ENCODE measurements at regions not wholly inside any gene's neighbourhood (a gene's known extent, or its start where the extent isn't known, plus 50 kb on each side); places are given as distances from the start of the nearest gene placed in this dataset.

DNA sequence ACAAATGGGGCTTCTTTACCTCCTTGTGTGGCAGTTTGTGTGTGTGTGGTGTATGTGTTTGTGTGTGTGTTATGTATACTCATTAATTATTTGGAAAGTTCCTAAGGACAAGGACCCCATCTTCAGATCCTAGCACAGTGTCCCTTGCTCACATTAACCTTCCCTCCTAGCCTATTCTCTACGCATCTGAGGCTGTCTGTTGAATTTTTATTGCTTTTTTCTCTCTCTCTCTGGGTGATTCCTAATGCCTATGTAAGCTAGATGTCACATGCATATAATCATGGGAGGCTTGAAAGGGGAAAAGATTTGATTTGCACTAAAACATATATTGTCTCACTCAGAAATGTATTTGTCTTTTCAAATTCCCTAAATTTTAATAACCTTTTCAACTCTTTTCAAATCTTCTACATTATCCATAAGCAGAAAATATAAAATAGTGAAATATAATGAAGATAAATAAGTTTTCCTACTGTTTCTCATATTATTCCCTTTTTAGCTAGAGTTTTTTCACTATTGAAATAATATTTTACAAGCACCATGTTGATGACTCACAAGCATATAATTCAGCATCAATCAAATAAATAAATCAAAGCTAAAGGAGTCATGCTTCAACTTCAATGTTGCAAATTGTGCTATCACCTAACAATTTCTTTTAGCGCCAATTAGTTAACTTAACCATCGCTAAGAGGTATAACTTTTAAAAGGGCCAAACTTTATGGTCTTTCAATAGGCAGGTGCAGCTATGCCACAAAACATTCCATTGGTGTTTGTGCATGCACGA, 199.0 kb upstream of the ERBB4 start:
- 81% methylated on average over 4 of the region's 4 CpGs for WGBS (ENCODE audit: low lambda C conversion rate, missing lambda C conversion rate)
- no peak for DNase-seq (ENCODE audit: low spot score)
- H4K20me1 ChIP-seq (ENCODE audit: insufficient read depth, poor library complexity, severe bottlenecking) = no peaks in the 10 kb centered on the region
- H3K9me2 ChIP-seq (replicated peaks; ENCODE audit: insufficient read depth) = no peaks in the 10 kb centered on the region
- no peaks in the 10 kb centered on the region for H3K36me3 ChIP-seq (replicated peaks; ENCODE audit: insufficient read depth, low read depth)
- H3K79me2 ChIP-seq = no peaks in the 10 kb centered on the region
- no peaks in the 10 kb centered on the region for H3K9me3 ChIP-seq (ENCODE audit: low read depth)
- H3K27me3 ChIP-seq = no peaks in the 10 kb centered on the region
- H3K4me3 ChIP-seq = no peak overlapping the region
- H2AFZ ChIP-seq = no peak overlapping the region
- H3K4me1 ChIP-seq (ENCODE audit: insufficient read depth) = peaks cover 3% of the 10 kb centered on the region
- TF ChIP-seq EZH2 (IDR thresholded peaks at IDR 0.05; ENCODE audit: borderline replicate concordance) (no peak), EZH2phosphoT487 (IDR thresholded peaks at IDR 0.05; ENCODE audit: low read depth, severe bottlenecking, unreplicated experiment) (no peak)
- TF ChIP-seq, protein P1, sequence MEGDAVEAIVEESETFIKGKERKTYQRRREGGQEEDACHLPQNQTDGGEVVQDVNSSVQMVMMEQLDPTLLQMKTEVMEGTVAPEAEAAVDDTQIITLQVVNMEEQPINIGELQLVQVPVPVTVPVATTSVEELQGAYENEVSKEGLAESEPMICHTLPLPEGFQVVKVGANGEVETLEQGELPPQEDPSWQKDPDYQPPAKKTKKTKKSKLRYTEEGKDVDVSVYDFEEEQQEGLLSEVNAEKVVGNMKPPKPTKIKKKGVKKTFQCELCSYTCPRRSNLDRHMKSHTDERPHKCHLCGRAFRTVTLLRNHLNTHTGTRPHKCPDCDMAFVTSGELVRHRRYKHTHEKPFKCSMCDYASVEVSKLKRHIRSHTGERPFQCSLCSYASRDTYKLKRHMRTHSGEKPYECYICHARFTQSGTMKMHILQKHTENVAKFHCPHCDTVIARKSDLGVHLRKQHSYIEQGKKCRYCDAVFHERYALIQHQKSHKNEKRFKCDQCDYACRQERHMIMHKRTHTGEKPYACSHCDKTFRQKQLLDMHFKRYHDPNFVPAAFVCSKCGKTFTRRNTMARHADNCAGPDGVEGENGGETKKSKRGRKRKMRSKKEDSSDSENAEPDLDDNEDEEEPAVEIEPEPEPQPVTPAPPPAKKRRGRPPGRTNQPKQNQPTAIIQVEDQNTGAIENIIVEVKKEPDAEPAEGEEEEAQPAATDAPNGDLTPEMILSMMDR (IDR thresholded peaks at IDR 0.05; ENCODE audit: poor library complexity) = no peak
- no peak overlapping the region for H3K4me2 ChIP-seq
- H3K27ac ChIP-seq = peak overlapping the region; percentile 36

DNA sequence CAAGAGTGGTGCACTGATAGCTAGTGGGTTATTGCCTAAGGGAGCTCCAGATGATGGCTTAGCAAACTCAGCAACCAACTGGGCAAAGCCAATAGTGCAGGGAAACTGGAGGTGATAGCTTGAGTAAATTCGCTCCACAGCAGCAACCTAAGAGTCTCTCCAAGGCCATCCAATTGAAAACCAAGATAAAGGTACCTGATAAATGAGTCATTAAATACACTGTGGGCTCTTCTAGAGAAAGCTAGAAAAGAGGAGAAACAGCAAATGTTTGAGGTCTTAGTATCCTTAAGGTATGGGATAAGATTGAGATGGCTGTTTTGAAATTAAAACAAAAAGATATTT, 197.8 kb upstream of the ERBB4 start:
- Histone ChIP-seq H2AFZ (no peak overlapping the region), H3K4me1 (ENCODE audit: insufficient read depth) (peaks cover 3% of the 10 kb centered on the region), H3K79me2 (no peaks in the 10 kb centered on the region), H3K9me2 (replicated peaks; ENCODE audit: insufficient read depth) (no peaks in the 10 kb centered on the region), H3K27me3 (no peaks in the 10 kb centered on the region), H3K27ac (peak overlapping the region; percentile 60), H3K36me3 (replicated peaks; ENCODE audit: insufficient read depth, low read depth) (no peaks in the 10 kb centered on the region), H4K20me1 (ENCODE audit: insufficient read depth, poor library complexity, severe bottlenecking) (no peaks in the 10 kb centered on the region), H3K9me3 (ENCODE audit: low read depth) (no peaks in the 10 kb centered on the region), H3K4me2 (no peak overlapping the region), H3K4me3 (no peak overlapping the region)
- no peak for TF ChIP-seq EZH2phosphoT487 (IDR thresholded peaks at IDR 0.05; ENCODE audit: low read depth, severe bottlenecking, unreplicated experiment)
- peak; percentile 45 for DNase-seq (ENCODE audit: low spot score)
- WGBS (ENCODE audit: low lambda C conversion rate, missing lambda C conversion rate) = 65% methylated on average over 1 of the region's 1 CpG

DNA sequence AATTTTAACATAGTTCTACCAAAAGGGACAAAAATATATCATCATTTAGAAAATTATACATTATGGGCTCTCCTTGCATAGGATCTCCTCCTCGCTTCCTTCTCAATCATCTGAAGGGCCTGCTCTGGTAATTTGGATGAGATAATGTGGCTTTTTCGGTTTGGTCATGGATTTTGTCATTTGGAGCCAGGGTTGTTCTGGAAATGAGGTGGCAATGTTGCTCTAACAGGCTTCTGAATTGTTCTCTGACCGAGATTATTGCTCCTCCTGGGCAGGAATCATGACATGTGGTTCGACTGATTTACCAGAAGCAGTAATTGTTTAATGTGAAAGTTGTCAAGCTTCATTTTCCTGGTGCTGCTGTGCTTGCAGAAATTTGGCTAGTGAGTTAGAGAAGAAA, 194.7 kb upstream of the ERBB4 start:
- Histone ChIP-seq H3K36me3 (replicated peaks; ENCODE audit: insufficient read depth, low read depth) (no peaks in the 10 kb centered on the region), H3K79me2 (no peaks in the 10 kb centered on the region), H3K27ac (no peak overlapping the region), H3K4me3 (no peak overlapping the region), H3K9me2 (replicated peaks; ENCODE audit: insufficient read depth) (no peaks in the 10 kb centered on the region), H3K4me2 (no peak overlapping the region), H4K20me1 (ENCODE audit: insufficient read depth, poor library complexity, severe bottlenecking) (no peaks in the 10 kb centered on the region), H3K27me3 (no peaks in the 10 kb centered on the region), H3K4me1 (ENCODE audit: insufficient read depth) (peaks cover 3% of the 10 kb centered on the region), H2AFZ (no peak overlapping the region), H3K9me3 (ENCODE audit: low read depth) (no peaks in the 10 kb centered on the region)
- 85% methylated on average over 4 of the region's 4 CpGs for WGBS (ENCODE audit: low lambda C conversion rate, missing lambda C conversion rate)
- DNase-seq (ENCODE audit: low spot score) = no peak
- TF ChIP-seq EZH2 (IDR thresholded peaks at IDR 0.05; ENCODE audit: borderline replicate concordance) (no peak), EZH2phosphoT487 (IDR thresholded peaks at IDR 0.05; ENCODE audit: low read depth, severe bottlenecking, unreplicated experiment) (no peak)
- TF ChIP-seq, protein P1 (IDR thresholded peaks at IDR 0.05; ENCODE audit: poor library complexity) = no peak

DNA sequence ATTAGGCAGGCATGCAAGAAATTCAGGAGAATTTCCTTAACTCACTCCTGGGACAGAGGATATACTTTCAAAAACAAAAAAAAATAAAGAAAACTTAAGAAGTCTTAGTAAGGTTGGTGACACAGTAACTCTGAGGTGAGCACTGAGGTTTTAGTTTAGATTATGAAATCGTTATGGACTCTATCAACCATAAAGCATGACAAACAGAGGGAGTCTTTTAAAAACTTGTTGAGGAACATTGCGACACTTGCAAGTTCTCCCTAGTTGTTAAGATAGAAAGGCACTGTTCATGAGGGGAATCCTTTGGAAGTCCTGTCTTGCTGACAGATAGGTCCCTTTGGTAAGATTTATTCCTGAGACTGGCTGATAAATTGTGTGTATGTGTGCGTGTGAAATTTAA, 194.3 kb upstream of the ERBB4 start:
- Histone ChIP-seq H3K79me2 (no peaks in the 10 kb centered on the region), H4K20me1 (ENCODE audit: insufficient read depth, poor library complexity, severe bottlenecking) (no peaks in the 10 kb centered on the region), H3K9me2 (replicated peaks; ENCODE audit: insufficient read depth) (no peaks in the 10 kb centered on the region), H3K4me1 (ENCODE audit: insufficient read depth) (peaks cover 3% of the 10 kb centered on the region), H3K4me3 (no peak overlapping the region), H3K27me3 (no peaks in the 10 kb centered on the region), H3K27ac (no peak overlapping the region), H3K9me3 (ENCODE audit: low read depth) (no peaks in the 10 kb centered on the region), H3K36me3 (replicated peaks; ENCODE audit: insufficient read depth, low read depth) (no peaks in the 10 kb centered on the region), H3K4me2 (no peak overlapping the region), H2AFZ (no peak overlapping the region)
- 94% methylated on average over 3 of the region's 3 CpGs for WGBS (ENCODE audit: low lambda C conversion rate, missing lambda C conversion rate)
- DNase-seq (ENCODE audit: low spot score) = no peak
- TF ChIP-seq, protein P1 (IDR thresholded peaks at IDR 0.05; ENCODE audit: poor library complexity) = no peak
- no peak for TF ChIP-seq EZH2 (IDR thresholded peaks at IDR 0.05; ENCODE audit: borderline replicate concordance)
- no peak for TF ChIP-seq EZH2phosphoT487 (IDR thresholded peaks at IDR 0.05; ENCODE audit: low read depth, severe bottlenecking, unreplicated experiment)
